CD4-positive, alpha-beta T cell (primary cell): ENCODE measurements at regions not wholly inside any gene's neighbourhood (a gene's known extent, or its start where the extent isn't known, plus 50 kb on each side); places are given as distances from the start of the nearest gene placed in this dataset.

Experiments used
- ATAC-seq: fragments of 200-7000 bp; cut with Tn5 transposase; one replicate; pipeline ENCODE4 v1.10.0; 2022; ENCODE audit warnings: mild to moderate bottlenecking; ENCODE audit not compliant: poor library complexity
- CTCF ChIA-PET: fragments of 350-600 bp; sonication (Branson Sonifier 250); formaldehyde crosslinking; loops from one replicate; lab custom pipeline; 2021; ENCODE audit warnings: antibody characterized with exemption, inconsistent platforms; lab: Charles Lee
- POLR2A ChIA-PET: fragments of 350-600 bp; sonication (Branson Sonifier 250); formaldehyde crosslinking; loops from one replicate; lab custom pipeline; 2021; ENCODE audit warnings: antibody characterized with exemption, inconsistent platforms; lab: Charles Lee
- DNase-seq, 14 experiments: peaks; one replicate each; pipeline ENCODE4 v3.0.0-alpha.2; 2013 to 2020; ENCODE audit warnings: mixed read lengths in 2 of 14
- H3K27ac ChIP-seq, 2 donors: one replicate each; pipeline versions ENCODE4 v1.5.1 to v1.7.0; 2013; ENCODE audit warnings: low read length in 2 of 2, low read depth in 1 of 2, mild to moderate bottlenecking in 1 of 2
- H3K27me3 ChIP-seq, 2 experiments: 1 replicate in 1 of 2; 2 replicates in 1 of 2; pipeline versions ENCODE4 v1.6.1 to v1.7.0; 2013; ENCODE audit warnings: low read length in 2 of 2, control low read depth in 1 of 2, mild to moderate bottlenecking in 1 of 2, moderate library complexity in 1 of 2; ENCODE audit not compliant: insufficient read depth in 2 of 2, control insufficient read depth in 1 of 2
- H3K36me3 ChIP-seq: one replicate; pipeline ENCODE4 v1.6.1; 2013; ENCODE audit warnings: low read length, control low read depth; ENCODE audit not compliant: insufficient read depth
- H3K4me1 ChIP-seq: one replicate; pipeline ENCODE4 v1.6.1; 2013; ENCODE audit warnings: low read length, control low read depth; ENCODE audit not compliant: insufficient read depth
- H3K4me3 ChIP-seq: one replicate; pipeline ENCODE4 v1.5.1; 2013; ENCODE audit warnings: mild to moderate bottlenecking, low read length, moderate library complexity
- H3K9me3 ChIP-seq, 2 experiments: 1 replicate in 1 of 2; 2 replicates in 1 of 2; pipeline versions ENCODE4 v1.6.1 to v1.7.0; 2013; ENCODE audit warnings: low read length in 2 of 2, mild to moderate bottlenecking in 2 of 2, control low read depth in 1 of 2, moderate library complexity in 1 of 2; ENCODE audit not compliant: control insufficient read depth in 1 of 2, insufficient read depth in 1 of 2
- H3K27ac Mint-ChIP-seq: one replicate; pipeline ENCODE4 v1.8.0; 2020; ENCODE audit warnings: mixed read lengths
- H3K27me3 Mint-ChIP-seq: one replicate; pipeline ENCODE4 v1.8.0; 2021; ENCODE audit warnings: mixed read lengths
- H3K36me3 Mint-ChIP-seq: one replicate; pipeline ENCODE4 v1.8.0; 2021; ENCODE audit warnings: low read depth, mixed read lengths
- H3K4me1 Mint-ChIP-seq: one replicate; pipeline ENCODE4 v1.8.0; 2021; ENCODE audit warnings: low read depth, mixed read lengths
- H3K4me3 Mint-ChIP-seq: one replicate; pipeline ENCODE4 v1.8.0; 2020; ENCODE audit warnings: mild to moderate bottlenecking, mixed read lengths
- H3K9me3 Mint-ChIP-seq: one replicate; pipeline ENCODE4 v1.8.0; 2020; ENCODE audit warnings: mixed read lengths
- intact Hi-C, 2 experiments: fragments of 100-400 bp; cut with DNase I in 1 of 2; cut with micrococcal nuclease in 1 of 2; formaldehyde crosslinking; loops; one replicate each; pipeline versions ENCODE4 v1.15.1 to v1.9.0; 2023 to 2025; cut with DNase I, micrococcal nuclease
- TF ChIP-seq, protein P1 (sequence below): fragments of 200-600 bp; IDR thresholded peaks from one replicate; pipeline ENCODE4 v1.8.0; 2022; ENCODE audit warnings: antibody characterized with exemption, mild to moderate bottlenecking

GRCh38 chr9:100914266-100914665, 114.3 kb upstream of the PLPPR1 start:
- Mint-ChIP-seq H3K27me3 (no peaks in the 10 kb centered on the region), H3K4me3 (no peak overlapping the region), H3K4me1 (no peaks in the 10 kb centered on the region), H3K9me3 (no peaks in the 10 kb centered on the region), H3K36me3 (no peaks in the 10 kb centered on the region), H3K27ac (no peak overlapping the region)
- no peaks in the 10 kb centered on the region for H3K27me3 ChIP-seq
- CTCF ChIA-PET, result no interaction called here
- DNase-seq (no peak), ATAC-seq (no peak)
- POLR2A ChIA-PET, result no interaction called here
- TF ChIP-seq, protein P1, sequence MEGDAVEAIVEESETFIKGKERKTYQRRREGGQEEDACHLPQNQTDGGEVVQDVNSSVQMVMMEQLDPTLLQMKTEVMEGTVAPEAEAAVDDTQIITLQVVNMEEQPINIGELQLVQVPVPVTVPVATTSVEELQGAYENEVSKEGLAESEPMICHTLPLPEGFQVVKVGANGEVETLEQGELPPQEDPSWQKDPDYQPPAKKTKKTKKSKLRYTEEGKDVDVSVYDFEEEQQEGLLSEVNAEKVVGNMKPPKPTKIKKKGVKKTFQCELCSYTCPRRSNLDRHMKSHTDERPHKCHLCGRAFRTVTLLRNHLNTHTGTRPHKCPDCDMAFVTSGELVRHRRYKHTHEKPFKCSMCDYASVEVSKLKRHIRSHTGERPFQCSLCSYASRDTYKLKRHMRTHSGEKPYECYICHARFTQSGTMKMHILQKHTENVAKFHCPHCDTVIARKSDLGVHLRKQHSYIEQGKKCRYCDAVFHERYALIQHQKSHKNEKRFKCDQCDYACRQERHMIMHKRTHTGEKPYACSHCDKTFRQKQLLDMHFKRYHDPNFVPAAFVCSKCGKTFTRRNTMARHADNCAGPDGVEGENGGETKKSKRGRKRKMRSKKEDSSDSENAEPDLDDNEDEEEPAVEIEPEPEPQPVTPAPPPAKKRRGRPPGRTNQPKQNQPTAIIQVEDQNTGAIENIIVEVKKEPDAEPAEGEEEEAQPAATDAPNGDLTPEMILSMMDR, result no peak
- H3K4me1 ChIP-seq, result no peaks in the 10 kb centered on the region
- H3K36me3 ChIP-seq, result no peaks in the 10 kb centered on the region
- peaks cover 0 to 3% of the 10 kb centered on the region in 2 experiments for H3K9me3 ChIP-seq
- H3K27ac ChIP-seq, result no peak overlapping the region
- intact Hi-C loops, result no loop called here
- no peak overlapping the region for H3K4me3 ChIP-seq

DNA sequence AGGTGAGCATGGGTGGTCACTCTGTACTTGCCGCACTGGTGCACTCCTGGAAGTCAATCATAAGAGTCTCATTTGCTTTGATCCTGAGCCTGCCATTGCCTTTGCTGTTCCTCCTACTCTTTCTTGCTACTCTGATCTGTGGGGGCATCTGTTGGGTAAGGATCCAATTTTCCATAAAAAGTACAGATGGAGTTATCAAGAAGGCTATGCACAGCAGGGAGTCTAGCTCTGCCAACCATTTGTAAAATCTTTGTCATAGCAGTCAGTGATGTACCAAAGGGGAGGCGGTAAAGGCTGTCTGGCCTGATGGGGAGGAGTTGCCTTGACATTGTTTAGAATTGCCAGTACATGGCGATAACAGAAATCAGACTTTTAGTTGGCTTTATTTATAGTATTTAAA, 109.0 kb upstream of the PLPPR1 start:
- no peaks in the 10 kb centered on the region for H3K4me1 Mint-ChIP-seq
- Histone ChIP-seq H3K36me3 (no peaks in the 10 kb centered on the region), H3K4me1 (no peaks in the 10 kb centered on the region), H3K27me3 (no peaks in the 10 kb centered on the region), H3K27ac (no peak overlapping the region), H3K9me3 (peaks cover 0 to 3% of the 10 kb centered on the region in 2 experiments), H3K4me3 (no peak overlapping the region)
- H3K27me3 Mint-ChIP-seq, result no peaks in the 10 kb centered on the region
- no peak overlapping the region for H3K27ac Mint-ChIP-seq
- TF ChIP-seq, protein P1, result no peak
- ATAC-seq (no peak), DNase-seq (no peak)
- no peaks in the 10 kb centered on the region for H3K36me3 Mint-ChIP-seq
- POLR2A ChIA-PET, result no interaction called here
- intact Hi-C loops, result no loop called here
- H3K4me3 Mint-ChIP-seq, result no peak overlapping the region
- CTCF ChIA-PET, result no interaction called here
- H3K9me3 Mint-ChIP-seq, result peaks cover 4% of the 10 kb centered on the region

DNA sequence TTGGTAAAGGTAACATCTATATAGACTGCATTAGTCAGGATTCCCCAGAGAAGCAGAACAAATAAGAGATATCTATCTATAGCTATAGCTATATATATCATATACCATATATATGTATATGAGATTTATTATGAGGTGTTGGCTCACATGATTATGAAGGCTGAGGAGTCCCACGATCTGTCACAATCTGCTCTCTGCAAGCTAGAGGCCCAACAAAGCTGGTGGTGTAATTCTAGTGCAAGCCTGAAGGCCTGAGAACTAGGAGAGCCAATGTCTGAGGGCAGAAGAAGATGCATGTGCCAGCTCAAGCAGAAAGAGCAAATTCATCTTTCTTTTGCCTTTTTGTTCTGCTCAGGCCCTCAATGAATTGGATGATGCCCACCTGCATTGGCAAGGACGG, 102.2 kb upstream of the PLPPR1 start:
- Histone ChIP-seq H3K36me3 (no peaks in the 10 kb centered on the region), H3K27ac (no peak overlapping the region), H3K4me1 (no peaks in the 10 kb centered on the region), H3K27me3 (no peaks in the 10 kb centered on the region), H3K9me3 (peaks cover 3 to 7% of the 10 kb centered on the region in 2 experiments), H3K4me3 (no peak overlapping the region)
- ATAC-seq (no peak), DNase-seq (no peak)
- Mint-ChIP-seq H3K36me3 (no peaks in the 10 kb centered on the region), H3K4me1 (no peaks in the 10 kb centered on the region), H3K27ac (no peak overlapping the region), H3K9me3 (peaks cover 4% of the 10 kb centered on the region), H3K4me3 (no peak overlapping the region), H3K27me3 (no peaks in the 10 kb centered on the region)
- ChIA-PET CTCF (no interaction called here), POLR2A (no interaction called here)
- intact Hi-C loops, result no loop called here
- TF ChIP-seq, protein P1, result no peak
